ENCODE measurements at regions not wholly inside any gene's neighbourhood (a gene's known extent, or its start where the extent isn't known, plus 50 kb on each side); places are given as distances from the start of the nearest gene placed in this dataset.

GRCh38 chr11:97356144-97356543, 966.3 kb downstream of the JRKL start:
- no peak for TF ChIP-seq EZH2phosphoT487 (IDR thresholded peaks at IDR 0.05; ENCODE audit: borderline replicate concordance, low read depth)
- TF ChIP-seq CHD2 (IDR thresholded peaks at IDR 0.05; ENCODE audit: low read length, partially characterized antibody): no peak
- TF ChIP-seq, protein P1, sequence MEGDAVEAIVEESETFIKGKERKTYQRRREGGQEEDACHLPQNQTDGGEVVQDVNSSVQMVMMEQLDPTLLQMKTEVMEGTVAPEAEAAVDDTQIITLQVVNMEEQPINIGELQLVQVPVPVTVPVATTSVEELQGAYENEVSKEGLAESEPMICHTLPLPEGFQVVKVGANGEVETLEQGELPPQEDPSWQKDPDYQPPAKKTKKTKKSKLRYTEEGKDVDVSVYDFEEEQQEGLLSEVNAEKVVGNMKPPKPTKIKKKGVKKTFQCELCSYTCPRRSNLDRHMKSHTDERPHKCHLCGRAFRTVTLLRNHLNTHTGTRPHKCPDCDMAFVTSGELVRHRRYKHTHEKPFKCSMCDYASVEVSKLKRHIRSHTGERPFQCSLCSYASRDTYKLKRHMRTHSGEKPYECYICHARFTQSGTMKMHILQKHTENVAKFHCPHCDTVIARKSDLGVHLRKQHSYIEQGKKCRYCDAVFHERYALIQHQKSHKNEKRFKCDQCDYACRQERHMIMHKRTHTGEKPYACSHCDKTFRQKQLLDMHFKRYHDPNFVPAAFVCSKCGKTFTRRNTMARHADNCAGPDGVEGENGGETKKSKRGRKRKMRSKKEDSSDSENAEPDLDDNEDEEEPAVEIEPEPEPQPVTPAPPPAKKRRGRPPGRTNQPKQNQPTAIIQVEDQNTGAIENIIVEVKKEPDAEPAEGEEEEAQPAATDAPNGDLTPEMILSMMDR (IDR thresholded peaks at IDR 0.05): no peak
- TF ChIP-seq JUND (IDR thresholded peaks at IDR 0.05): no peak
- TF ChIP-seq MXI1 (IDR thresholded peaks at IDR 0.05; ENCODE audit: low read depth, low read length): no peak

Measured in SK-N-SH (cell line).